PC-3 (cell line): ENCODE measurements at regions not wholly inside any gene's neighbourhood (a gene's known extent, or its start where the extent isn't known, plus 50 kb on each side); places are given as distances from the start of the nearest gene placed in this dataset.

Experiments used
- CTCF ChIP-seq: fragments of 300-600 bp; sonication (generic); conservative IDR thresholded peaks from 2 replicates; pipeline ENCODE4 v1.5.1; 2017; ENCODE audit warnings: antibody characterized with exemption, low read depth, mild to moderate bottlenecking, low read length
- EZH2 ChIP-seq: fragments of 300-600 bp; sonication (generic); IDR thresholded peaks from one replicate; pipeline ENCODE4 v1.6.1; 2017; ENCODE audit warnings: antibody characterized with exemption, mild to moderate bottlenecking, low read length; ENCODE audit not compliant: unreplicated experiment

- no peak for TF ChIP-seq CTCF
- no peak for TF ChIP-seq EZH2
Measured at GRCh38 chr3:164224126-164224525, 854.2 kb downstream of the SI start.
